ENCODE measurements at regions not wholly inside any gene's neighbourhood (a gene's known extent, or its start where the extent isn't known, plus 50 kb on each side); places are given as distances from the start of the nearest gene placed in this dataset.

- Histone ChIP-seq H3K27me3 (no peaks in the 10 kb centered on the region), H3K4me1 (peaks cover 40% of the 10 kb centered on the region)
Measured at GRCh38 chr4:111636961-111637585, 508.2 kb upstream of the FAM241A start.

GRCh38 chr4:111639120-111639690, 506.0 kb upstream of the FAM241A start:
- Histone ChIP-seq H3K4me3 (no peak overlapping the region), H3K9me3 (no peaks in the 10 kb centered on the region), H3K27ac (no peak overlapping the region), H3K36me3 (no peaks in the 10 kb centered on the region), H3K27me3 (no peaks in the 10 kb centered on the region), H3K4me1 (peaks cover 33% of the 10 kb centered on the region)
- no peak for DNase-seq (ENCODE audit: low spot score in 2 of 2)
- 73% methylated on average over 3 of the region's 3 CpGs for WGBS
- TF ChIP-seq CTCF (IDR thresholded peaks at IDR 0.05), result no peak
- TF ChIP-seq POLR2AphosphoS5 (IDR thresholded peaks at IDR 0.05), result no peak
- TF ChIP-seq POLR2A (IDR thresholded peaks at IDR 0.05), result no peak
- TF ChIP-seq EP300 (IDR thresholded peaks at IDR 0.05), result no peak

More at GRCh38 chr4:111636961-111637585, 508.2 kb upstream of the FAM241A start:
- no peak overlapping the region for H3K27ac ChIP-seq
- H3K9me3 ChIP-seq, result no peaks in the 10 kb centered on the region
- no peaks in the 10 kb centered on the region for H3K36me3 ChIP-seq
- DNase-seq (ENCODE audit: low spot score in 2 of 2), result no peak
- H3K4me3 ChIP-seq, result no peak overlapping the region
- TF ChIP-seq POLR2A (IDR thresholded peaks at IDR 0.05) (no peak), POLR2AphosphoS5 (IDR thresholded peaks at IDR 0.05) (peak in 1 of 3 donors; percentile 45)
- 23% methylated on average over 2 of the region's 2 CpGs for WGBS

- TF ChIP-seq POLR2A (IDR thresholded peaks at IDR 0.05), result no peak
- no peak for TF ChIP-seq POLR2AphosphoS5 (IDR thresholded peaks at IDR 0.05)
- no peak for TF ChIP-seq EP300 (IDR thresholded peaks at IDR 0.05)
- no peak for TF ChIP-seq CTCF (IDR thresholded peaks at IDR 0.05)
- no peak overlapping the region for H3K4me3 ChIP-seq
- peaks cover 30% of the 10 kb centered on the region for H3K4me1 ChIP-seq
- H3K27me3 ChIP-seq, result no peaks in the 10 kb centered on the region
- no peaks in the 10 kb centered on the region for H3K36me3 ChIP-seq
- no peak overlapping the region for H3K27ac ChIP-seq
- H3K9me3 ChIP-seq, result no peaks in the 10 kb centered on the region
- WGBS, result 20% methylated on average over 6 of the region's 6 CpGs
- no peak for DNase-seq (ENCODE audit: low spot score in 2 of 2)
Measured at GRCh38 chr4:111639876-111640275, 505.4 kb upstream of the FAM241A start.

- peaks cover 27% of the 10 kb centered on the region for H3K4me1 ChIP-seq
- DNase-seq (ENCODE audit: low spot score in 2 of 2), result peak in 1 of 2 donors; percentile 70
- H3K4me3 ChIP-seq, result no peak overlapping the region
- H3K36me3 ChIP-seq, result no peaks in the 10 kb centered on the region
- no peaks in the 10 kb centered on the region for H3K9me3 ChIP-seq
- peak overlapping the region; percentile 10 for H3K27ac ChIP-seq
- TF ChIP-seq CTCF (IDR thresholded peaks at IDR 0.05), result peak; percentile 58 to 66
- TF ChIP-seq EP300 (IDR thresholded peaks at IDR 0.05), result no peak
- peak in 1 of 3 donors; percentile 27 for TF ChIP-seq POLR2AphosphoS5 (IDR thresholded peaks at IDR 0.05)
- WGBS, result 28% methylated on average over 9 of the region's 9 CpGs
- H3K27me3 ChIP-seq, result no peaks in the 10 kb centered on the region
Measured at GRCh38 chr4:111641813-111642579, 503.3 kb upstream of the FAM241A start.

- TF ChIP-seq EP300 (IDR thresholded peaks at IDR 0.05) (no peak), POLR2AphosphoS5 (IDR thresholded peaks at IDR 0.05) (no peak), CTCF (IDR thresholded peaks at IDR 0.05) (no peak), POLR2A (IDR thresholded peaks at IDR 0.05) (no peak)
- no peaks in the 10 kb centered on the region for H3K4me1 ChIP-seq
- no peak for DNase-seq (ENCODE audit: low spot score in 2 of 2)
- H3K27me3 ChIP-seq, result no peaks in the 10 kb centered on the region
- no peaks in the 10 kb centered on the region for H3K9me3 ChIP-seq
- no peaks in the 10 kb centered on the region for H3K36me3 ChIP-seq
- 74% methylated on average over 5 of the region's 5 CpGs for WGBS
- no peak overlapping the region for H3K4me3 ChIP-seq
- H3K27ac ChIP-seq, result no peak overlapping the region
Measured at GRCh38 chr4:111648056-111648455, 497.2 kb upstream of the FAM241A start.

Measured in suprapubic skin (tissue), 4 donors.